ENCODE measurements at regions not wholly inside any gene's neighbourhood (a gene's known extent, or its start where the extent isn't known, plus 50 kb on each side); places are given as distances from the start of the nearest gene placed in this dataset.

- TF ChIP-seq CTCF (IDR thresholded peaks at IDR 0.05; ENCODE audit: low read depth, low read length, missing input control) (no peak), RAD21 (IDR thresholded peaks at IDR 0.05) (no peak), JUND (IDR thresholded peaks at IDR 0.05) (no peak), SP1 (IDR thresholded peaks at IDR 0.05) (no peak), EGR1 (IDR thresholded peaks at IDR 0.05; ENCODE audit: low read depth in 2 of 2) (no peak), NR2F2 (IDR thresholded peaks at IDR 0.05) (no peak)
Measured at GRCh38 chr2:186136860-186137259, 349.2 kb upstream of the ZC3H15 start.

All from liver (tissue), 3 donors.